Endothelial cell of umbilical vein (primary cell): ENCODE measurements at regions not wholly inside any gene's neighbourhood (a gene's known extent, or its start where the extent isn't known, plus 50 kb on each side); places are given as distances from the start of the nearest gene placed in this dataset.

Experiments used
- BruUV-seq: library from RNA; stranded (reverse); fragments of 400-500 nt; replicated peaks from 2 replicates; lab custom pipeline; 2021; lab: Mats Ljungman, UMichigan
- CTCF ChIA-PET: fragments of 300-600, 350-600 bp; sonication (Branson Sonifier 250); formaldehyde crosslinking; loops from one replicate; lab custom pipeline; 2021; ENCODE audit warnings: antibody characterized with exemption, inconsistent platforms; lab: Charles Lee
- POLR2A ChIA-PET: fragments of 300-600, 350-600 bp; sonication (Branson Sonifier 250); formaldehyde crosslinking; loops from one replicate; lab custom pipeline; 2021; ENCODE audit warnings: antibody characterized with exemption, inconsistent platforms; lab: Charles Lee
- DNase-seq: peaks from one replicate; pipeline ENCODE4 v3.0.0-alpha.2; 2011; ENCODE audit warnings: low read depth, low spot score
- FAIRE-seq: peaks from 2 replicates; lab custom pipeline; 2011; peaks lifted over from hg19 to GRCh38; lab: Jason Lieb, UNC
- H2AFZ ChIP-seq: 2 replicates; pipeline ENCODE4 v1.6.0; 2012; ENCODE audit warnings: low read depth, low read length, control low read depth, inconsistent platforms
- H3K27ac ChIP-seq: 2 replicates; pipeline ENCODE4 v1.5.1; 2011; ENCODE audit warnings: low read depth, mild to moderate bottlenecking, control low read depth, low read length, moderate library complexity; ENCODE audit not compliant: insufficient read depth
- H3K27me3 ChIP-seq, 2 experiments: 2 replicates each; pipeline versions ENCODE4 v1.6.0 to v1.6.1; 2011; ENCODE audit warnings: low read length in 2 of 2, mixed read lengths in 1 of 2; ENCODE audit not compliant: control insufficient read depth in 2 of 2, insufficient read depth in 2 of 2
- H3K36me3 ChIP-seq, 2 experiments: 2 replicates in 1 of 2; 3 replicates in 1 of 2; pipeline ENCODE4 v1.5.1; 2011; ENCODE audit warnings: low read length in 2 of 2, mild to moderate bottlenecking in 1 of 2, moderate library complexity in 1 of 2; ENCODE audit not compliant: control insufficient read depth in 2 of 2, insufficient read depth in 2 of 2; ENCODE audit errors: extremely low read depth in 1 of 2
- H3K4me1 ChIP-seq: 3 replicates; pipeline ENCODE4 v1.5.1; 2011; ENCODE audit warnings: mild to moderate bottlenecking, low read length; ENCODE audit not compliant: control insufficient read depth, insufficient read depth; ENCODE audit errors: extremely low read depth
- H3K4me2 ChIP-seq: 2 replicates; pipeline ENCODE4 v1.6.1; 2011; ENCODE audit warnings: low read length, control low read depth, mixed read lengths; ENCODE audit not compliant: insufficient read depth
- H3K4me3 ChIP-seq, 3 experiments: fragments of 200-600 bp in 1 of 3; sonication (generic), shearing (Covaris generic) in 1 of 3; replicated peaks in 1 of 3; 2 replicates each; pipeline ENCODE4 v1.5.1; 2011 to 2016; ENCODE audit warnings: control low read depth in 3 of 3, low read length in 3 of 3, mild to moderate bottlenecking in 2 of 3, inconsistent platforms in 1 of 3, low read depth in 1 of 3, moderate library complexity in 1 of 3; ENCODE audit not compliant: insufficient read depth in 1 of 3
- H3K79me2 ChIP-seq: 2 replicates; pipeline ENCODE4 v1.6.0; 2012; ENCODE audit warnings: low read length, inconsistent platforms; ENCODE audit not compliant: control insufficient read depth, insufficient read depth
- H3K9ac ChIP-seq: replicated peaks from 2 replicates; pipeline ENCODE3; 2011; ENCODE audit warnings: low read length, control low read depth; ENCODE audit not compliant: insufficient read depth; ENCODE audit errors: extremely low read depth
- H3K9me1 ChIP-seq: replicated peaks from 3 replicates; pipeline ENCODE4 v1.6.0; 2011; ENCODE audit warnings: mild to moderate bottlenecking, low read length; ENCODE audit not compliant: control insufficient read depth, insufficient read depth; ENCODE audit errors: extremely low read depth
- H3K9me3 ChIP-seq: replicated peaks from 2 replicates; pipeline ENCODE4 v1.5.1; 2012; ENCODE audit warnings: low read length, inconsistent platforms; ENCODE audit not compliant: control insufficient read depth, insufficient read depth
- H4K20me1 ChIP-seq: replicated peaks from 2 replicates; pipeline ENCODE3; 2011; ENCODE audit warnings: mild to moderate bottlenecking, low read length; ENCODE audit not compliant: control insufficient read depth, insufficient read depth; ENCODE audit errors: extremely low read depth
- EZH2 ChIP-seq: IDR thresholded peaks from 2 replicates; pipeline ENCODE4 v1.6.1; 2012; ENCODE audit warnings: borderline replicate concordance, low read depth, mild to moderate bottlenecking, moderate library complexity, low read length, inconsistent platforms; ENCODE audit not compliant: severe bottlenecking
- FOS ChIP-seq: IDR thresholded peaks from 2 replicates; pipeline ENCODE4 v1.6.1; 2011; ENCODE audit warnings: mild to moderate bottlenecking, low read length, moderate library complexity, borderline replicate concordance; ENCODE audit not compliant: insufficient read depth
- JUN ChIP-seq: IDR thresholded peaks from 2 replicates; pipeline ENCODE4 v1.6.1; 2011; ENCODE audit warnings: borderline replicate concordance, low read depth; ENCODE audit not compliant: insufficient read length, insufficient read depth
- MYC ChIP-seq: IDR thresholded peaks from one replicate; pipeline ENCODE4 v1.6.1; 2011; ENCODE audit warnings: mild to moderate bottlenecking, low read depth, low read length
- POLR2A ChIP-seq: IDR thresholded peaks from 2 replicates; pipeline ENCODE4 v1.6.1; 2012; ENCODE audit warnings: low read depth, mild to moderate bottlenecking, control low read depth, low read length
- POLR2AphosphoS5 ChIP-seq: IDR thresholded peaks from 2 replicates; pipeline ENCODE4 v1.6.1; 2012; ENCODE audit warnings: low read depth, mild to moderate bottlenecking, control low read depth, low read length, moderate library complexity; ENCODE audit not compliant: insufficient read depth
- dilution Hi-C: fragments of 300-500 bp; cut with MboI; formaldehyde crosslinking; loops from one replicate; pipeline ENCODE4 v1.15.0; 2019; ENCODE audit warnings: low sequenced_read_pairs; ENCODE audit not compliant: extremely low pct_ligation_motif_present
- intact Hi-C: fragments of 100-400 bp; cut with micrococcal nuclease; formaldehyde crosslinking; loops from one replicate; pipeline ENCODE4 v1.10.0; 2022
- TF ChIP-seq, protein P1 (sequence below), 2 donors: IDR thresholded peaks; 1 replicate in 1 of 2; 2 replicates in 1 of 2; pipeline ENCODE4 v1.5.1; 2011; ENCODE audit warnings: low read length in 2 of 2, mild to moderate bottlenecking in 2 of 2, moderate library complexity in 2 of 2, control low read depth in 1 of 2, inconsistent platforms in 1 of 2, low read depth in 1 of 2; ENCODE audit not compliant: insufficient read depth in 1 of 2; ENCODE audit errors: extremely low read depth in 1 of 2

DNA sequence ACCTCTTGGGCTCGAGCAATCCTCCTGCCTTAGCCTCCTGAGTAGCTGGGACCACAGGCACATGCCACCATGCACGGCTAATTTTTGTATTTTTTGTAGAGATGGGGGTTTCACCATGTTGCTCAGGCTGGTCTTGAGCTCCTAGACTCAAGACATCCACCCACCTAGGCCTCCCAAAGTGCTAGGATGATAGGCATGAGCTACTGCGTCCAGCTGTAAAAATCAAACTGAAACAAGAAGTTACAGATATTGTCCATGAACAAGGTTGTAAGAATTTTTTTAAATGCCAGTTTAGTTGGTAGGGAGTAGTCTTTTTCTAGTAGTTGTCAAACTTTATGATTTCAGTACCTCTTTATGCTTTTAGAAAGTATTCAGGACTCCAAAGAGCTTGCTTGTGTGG is 424.4 kb upstream of the PMFBP1 start:
- dilution Hi-C loops (no loop called here), intact Hi-C loops (no loop called here)
- H3K27me3 ChIP-seq, result no peaks in the 10 kb centered on the region
- DNase-seq, result no peak
- no peaks in the 10 kb centered on the region for H3K9me3 ChIP-seq
- H3K36me3 ChIP-seq, result no peaks in the 10 kb centered on the region
- H3K9ac ChIP-seq, result no peak overlapping the region
- no peaks in the 10 kb centered on the region for H3K9me1 ChIP-seq
- no peaks in the 10 kb centered on the region for H3K79me2 ChIP-seq
- H3K27ac ChIP-seq, result no peak overlapping the region
- no peak for TF ChIP-seq MYC
- no peak for TF ChIP-seq POLR2A
- no peak for TF ChIP-seq FOS
- no peak for TF ChIP-seq POLR2AphosphoS5
- no peak for TF ChIP-seq JUN
- TF ChIP-seq, protein P1, sequence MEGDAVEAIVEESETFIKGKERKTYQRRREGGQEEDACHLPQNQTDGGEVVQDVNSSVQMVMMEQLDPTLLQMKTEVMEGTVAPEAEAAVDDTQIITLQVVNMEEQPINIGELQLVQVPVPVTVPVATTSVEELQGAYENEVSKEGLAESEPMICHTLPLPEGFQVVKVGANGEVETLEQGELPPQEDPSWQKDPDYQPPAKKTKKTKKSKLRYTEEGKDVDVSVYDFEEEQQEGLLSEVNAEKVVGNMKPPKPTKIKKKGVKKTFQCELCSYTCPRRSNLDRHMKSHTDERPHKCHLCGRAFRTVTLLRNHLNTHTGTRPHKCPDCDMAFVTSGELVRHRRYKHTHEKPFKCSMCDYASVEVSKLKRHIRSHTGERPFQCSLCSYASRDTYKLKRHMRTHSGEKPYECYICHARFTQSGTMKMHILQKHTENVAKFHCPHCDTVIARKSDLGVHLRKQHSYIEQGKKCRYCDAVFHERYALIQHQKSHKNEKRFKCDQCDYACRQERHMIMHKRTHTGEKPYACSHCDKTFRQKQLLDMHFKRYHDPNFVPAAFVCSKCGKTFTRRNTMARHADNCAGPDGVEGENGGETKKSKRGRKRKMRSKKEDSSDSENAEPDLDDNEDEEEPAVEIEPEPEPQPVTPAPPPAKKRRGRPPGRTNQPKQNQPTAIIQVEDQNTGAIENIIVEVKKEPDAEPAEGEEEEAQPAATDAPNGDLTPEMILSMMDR (IDR thresholded peaks at IDR 0.05; ENCODE audit: extremely low read depth in 1 of 2, insufficient read depth in 1 of 2, low read depth in 1 of 2, low read length in 2 of 2), result no peak
- no peak for TF ChIP-seq EZH2
- peak; percentile 15 for FAIRE-seq
- ChIA-PET POLR2A (no interaction called here), CTCF (no interaction called here)
- BruUV-seq, result no TSS peak
- no peaks in the 10 kb centered on the region for H3K4me1 ChIP-seq
- H4K20me1 ChIP-seq, result no peaks in the 10 kb centered on the region
- no peak overlapping the region for H3K4me2 ChIP-seq
- no peak overlapping the region for H3K4me3 ChIP-seq
- no peak overlapping the region for H2AFZ ChIP-seq
